ENCODE measurements at regions not wholly inside any gene's neighbourhood (a gene's known extent, or its start where the extent isn't known, plus 50 kb on each side); places are given as distances from the start of the nearest gene placed in this dataset.
"Not testable (repeated sequence)": the region's sequence is repeated elsewhere in the genome, so short reads cannot be mapped to it uniquely, and the experiment has no call there.

DNA sequence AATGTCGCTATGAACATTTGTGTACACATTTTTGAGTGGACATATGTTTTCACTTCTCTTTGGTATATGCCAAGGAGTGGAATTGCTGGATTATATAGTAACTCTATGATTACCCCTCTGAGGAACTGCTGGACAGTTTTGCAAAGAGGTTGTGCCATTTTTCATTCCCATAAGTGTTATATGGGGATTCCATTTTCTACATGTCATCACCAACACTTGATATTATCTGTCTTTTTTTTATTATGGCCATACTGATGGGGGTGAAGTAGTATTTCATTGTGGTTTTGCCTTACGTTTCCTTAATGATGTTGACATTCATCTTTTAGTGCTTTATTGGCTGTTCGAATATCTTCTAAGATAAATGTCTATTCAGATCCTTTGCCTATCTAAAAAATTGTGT, 171.8 kb upstream of the LAMA2 start:
- no peak overlapping the region for H3K27ac Mint-ChIP-seq
- Histone ChIP-seq H3K27me3 (ENCODE audit: control insufficient read depth in 1 of 2, insufficient read depth in 2 of 2, low read length in 2 of 2) (no peaks in the 10 kb centered on the region), H3K4me3 (ENCODE audit: low read length) (no peak overlapping the region), H3K27ac (ENCODE audit: low read depth in 1 of 2, low read length in 2 of 2) (no peak overlapping the region), H3K4me1 (ENCODE audit: insufficient read depth, low read length) (no peaks in the 10 kb centered on the region), H3K36me3 (ENCODE audit: insufficient read depth, low read length) (no peaks in the 10 kb centered on the region), H3K9me3 (ENCODE audit: control insufficient read depth in 1 of 2, insufficient read depth in 1 of 2, low read length in 2 of 2) (no peaks in the 10 kb centered on the region)
- intact Hi-C loops (cut with DNase I, micrococcal nuclease), result no loop called here
- TF ChIP-seq, protein P1, sequence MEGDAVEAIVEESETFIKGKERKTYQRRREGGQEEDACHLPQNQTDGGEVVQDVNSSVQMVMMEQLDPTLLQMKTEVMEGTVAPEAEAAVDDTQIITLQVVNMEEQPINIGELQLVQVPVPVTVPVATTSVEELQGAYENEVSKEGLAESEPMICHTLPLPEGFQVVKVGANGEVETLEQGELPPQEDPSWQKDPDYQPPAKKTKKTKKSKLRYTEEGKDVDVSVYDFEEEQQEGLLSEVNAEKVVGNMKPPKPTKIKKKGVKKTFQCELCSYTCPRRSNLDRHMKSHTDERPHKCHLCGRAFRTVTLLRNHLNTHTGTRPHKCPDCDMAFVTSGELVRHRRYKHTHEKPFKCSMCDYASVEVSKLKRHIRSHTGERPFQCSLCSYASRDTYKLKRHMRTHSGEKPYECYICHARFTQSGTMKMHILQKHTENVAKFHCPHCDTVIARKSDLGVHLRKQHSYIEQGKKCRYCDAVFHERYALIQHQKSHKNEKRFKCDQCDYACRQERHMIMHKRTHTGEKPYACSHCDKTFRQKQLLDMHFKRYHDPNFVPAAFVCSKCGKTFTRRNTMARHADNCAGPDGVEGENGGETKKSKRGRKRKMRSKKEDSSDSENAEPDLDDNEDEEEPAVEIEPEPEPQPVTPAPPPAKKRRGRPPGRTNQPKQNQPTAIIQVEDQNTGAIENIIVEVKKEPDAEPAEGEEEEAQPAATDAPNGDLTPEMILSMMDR (IDR thresholded peaks at IDR 0.05), result no peak
- no peaks in the 10 kb centered on the region for H3K36me3 Mint-ChIP-seq (ENCODE audit: low read depth)
- CTCF ChIA-PET, result no interaction called here
- H3K4me1 Mint-ChIP-seq (ENCODE audit: low read depth), result no peaks in the 10 kb centered on the region
- DNase-seq (no peak), ATAC-seq (ENCODE audit: poor library complexity) (no peak)
- POLR2A ChIA-PET, result no interaction called here
- H3K4me3 Mint-ChIP-seq, result no peak overlapping the region
- peaks cover 29% of the 10 kb centered on the region for H3K27me3 Mint-ChIP-seq
- no peaks in the 10 kb centered on the region for H3K9me3 Mint-ChIP-seq

DNA sequence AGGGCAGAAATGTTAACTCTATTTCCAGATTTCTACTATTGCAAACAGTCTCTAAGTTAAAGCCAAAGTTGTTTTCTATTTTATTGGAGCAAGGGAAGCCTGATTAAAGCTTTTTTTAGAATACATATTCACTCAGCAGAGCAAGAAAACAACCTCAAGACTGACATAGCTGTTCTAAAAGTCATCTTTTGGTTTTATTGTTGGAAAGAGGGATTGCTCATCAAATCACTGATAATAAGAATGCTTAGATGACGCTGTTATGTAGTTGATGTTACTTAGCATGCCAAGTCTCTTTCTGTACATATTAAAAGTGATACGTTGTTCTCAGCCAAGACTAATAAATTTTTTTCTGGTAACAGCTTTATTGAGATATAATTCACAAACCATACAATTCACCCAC, 172.6 kb upstream of the LAMA2 start:
- intact Hi-C loops (cut with DNase I, micrococcal nuclease), result no loop called here
- Histone ChIP-seq H3K9me3 (ENCODE audit: control insufficient read depth in 1 of 2, insufficient read depth in 1 of 2, low read length in 2 of 2) (no peaks in the 10 kb centered on the region), H3K4me1 (ENCODE audit: insufficient read depth, low read length) (no peaks in the 10 kb centered on the region), H3K36me3 (ENCODE audit: insufficient read depth, low read length) (no peaks in the 10 kb centered on the region), H3K27me3 (ENCODE audit: control insufficient read depth in 1 of 2, insufficient read depth in 2 of 2, low read length in 2 of 2) (no peaks in the 10 kb centered on the region), H3K4me3 (ENCODE audit: low read length) (no peak overlapping the region), H3K27ac (ENCODE audit: low read depth in 1 of 2, low read length in 2 of 2) (no peak overlapping the region)
- ChIA-PET POLR2A (no interaction called here), CTCF (no interaction called here)
- TF ChIP-seq, protein P1 (IDR thresholded peaks at IDR 0.05), result no peak
- H3K27me3 Mint-ChIP-seq, result peaks cover 23% of the 10 kb centered on the region
- no peaks in the 10 kb centered on the region for H3K9me3 Mint-ChIP-seq
- no peak overlapping the region for H3K4me3 Mint-ChIP-seq
- H3K4me1 Mint-ChIP-seq (ENCODE audit: low read depth), result no peaks in the 10 kb centered on the region
- ATAC-seq (ENCODE audit: poor library complexity) (no peak), DNase-seq (no peak)
- no peaks in the 10 kb centered on the region for H3K36me3 Mint-ChIP-seq (ENCODE audit: low read depth)
- no peak overlapping the region for H3K27ac Mint-ChIP-seq

DNA sequence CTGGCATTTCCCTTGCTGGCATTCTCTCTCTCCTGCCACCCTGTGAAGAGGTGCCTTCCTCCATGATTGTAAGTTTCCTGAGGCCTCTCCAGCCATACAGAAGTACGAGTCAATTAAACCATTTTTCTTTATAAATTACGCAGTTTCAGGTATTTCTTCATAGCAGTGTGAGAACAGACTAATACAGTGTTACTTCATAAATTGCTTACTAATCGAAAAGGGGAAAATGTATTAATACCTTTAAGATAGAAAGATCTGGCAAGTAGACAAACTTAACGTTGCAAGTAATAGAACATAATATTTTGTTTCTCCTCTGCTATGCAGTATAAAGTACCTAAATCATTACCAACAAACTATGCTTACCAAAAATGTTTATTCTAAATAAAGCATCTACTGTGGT, 178.3 kb upstream of the LAMA2 start:
- no peak for DNase-seq
- no peaks in the 10 kb centered on the region for H3K4me1 Mint-ChIP-seq (ENCODE audit: low read depth)
- ChIA-PET POLR2A (no interaction called here), CTCF (no interaction called here)
- no peaks in the 10 kb centered on the region for H3K9me3 Mint-ChIP-seq
- Histone ChIP-seq H3K9me3 (ENCODE audit: control insufficient read depth in 1 of 2, insufficient read depth in 1 of 2, low read length in 2 of 2) (peaks cover 0 to 4% of the 10 kb centered on the region in 2 experiments), H3K27ac (ENCODE audit: low read depth in 1 of 2, low read length in 2 of 2) (no peak overlapping the region), H3K36me3 (ENCODE audit: insufficient read depth, low read length) (no peaks in the 10 kb centered on the region), H3K27me3 (ENCODE audit: control insufficient read depth in 1 of 2, insufficient read depth in 2 of 2, low read length in 2 of 2) (no peaks in the 10 kb centered on the region), H3K4me3 (ENCODE audit: low read length) (no peak overlapping the region), H3K4me1 (ENCODE audit: insufficient read depth, low read length) (no peaks in the 10 kb centered on the region)
- intact Hi-C loops (cut with DNase I, micrococcal nuclease), result no loop called here
- peaks cover 12% of the 10 kb centered on the region for H3K27me3 Mint-ChIP-seq
- H3K4me3 Mint-ChIP-seq, result no peak overlapping the region
- TF ChIP-seq, protein P1 (IDR thresholded peaks at IDR 0.05), result no peak
- ATAC-seq (ENCODE audit: poor library complexity), result no peak
- no peaks in the 10 kb centered on the region for H3K36me3 Mint-ChIP-seq (ENCODE audit: low read depth)
- no peak overlapping the region for H3K27ac Mint-ChIP-seq

DNA sequence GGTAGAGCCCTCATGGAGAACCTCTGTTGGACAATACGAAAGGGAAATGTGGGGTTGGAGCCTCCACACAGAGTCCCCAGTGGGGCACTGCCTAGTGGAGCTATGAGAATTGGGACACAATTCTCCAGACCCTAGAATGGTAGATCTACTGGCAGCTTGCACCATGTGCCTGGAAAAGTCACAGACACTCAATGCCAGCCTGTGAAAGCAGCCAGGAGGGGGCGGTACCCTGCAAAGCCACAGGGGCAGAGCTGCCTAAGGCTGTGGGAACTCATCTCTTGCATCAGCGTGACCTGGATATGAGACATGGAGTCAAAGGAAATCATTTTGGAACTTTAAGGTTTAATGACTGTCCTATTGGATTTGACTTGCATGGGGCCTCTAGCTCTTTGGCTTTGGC, 179.1 kb upstream of the LAMA2 start:
- H3K4me3 Mint-ChIP-seq; CTCF ChIA-PET; H3K4me3 ChIP-seq (ENCODE audit: low read length): not testable (repeated sequence)

More for the DNA sequence above, 179.1 kb upstream of the LAMA2 start:
- H3K27me3 Mint-ChIP-seq, result peaks cover 12% of the 10 kb centered on the region
- intact Hi-C loops (cut with DNase I, micrococcal nuclease); H3K9me3 Mint-ChIP-seq; ATAC-seq (ENCODE audit: poor library complexity); H3K4me1 Mint-ChIP-seq (ENCODE audit: low read depth); H3K4me1 ChIP-seq (ENCODE audit: insufficient read depth, low read length); H3K36me3 Mint-ChIP-seq (ENCODE audit: low read depth); POLR2A ChIA-PET; DNase-seq; H3K27me3 ChIP-seq (ENCODE audit: control insufficient read depth in 1 of 2, insufficient read depth in 2 of 2, low read length in 2 of 2); H3K27ac Mint-ChIP-seq; H3K36me3 ChIP-seq (ENCODE audit: insufficient read depth, low read length); H3K9me3 ChIP-seq (ENCODE audit: control insufficient read depth in 1 of 2, insufficient read depth in 1 of 2, low read length in 2 of 2); H3K27ac ChIP-seq (ENCODE audit: low read depth in 1 of 2, low read length in 2 of 2): not testable (repeated sequence)

All from CD4-positive, alpha-beta T cell (primary cell).